GM19324 (cell line): ENCODE measurements at regions not wholly inside any gene's neighbourhood (a gene's known extent, or its start where the extent isn't known, plus 50 kb on each side); places are given as distances from the start of the nearest gene placed in this dataset.
"Not testable (repeated sequence)": the region's sequence is repeated elsewhere in the genome, so short reads cannot be mapped to it uniquely, and the experiment has no call there.

ENCODE experiments used
- ATAC-seq: cut with Tn5 transposase; IDR thresholded peaks from one replicate; pipeline ENCODE4 v1.9.1; 2021; ENCODE audit warnings: mild to moderate bottlenecking, moderate library complexity; ENCODE audit not compliant: unreplicated experiment, low FRiP score

GRCh38 chr5:63131626-63132285 lies 553.1 kb downstream of the LRRC70 start:
- ATAC-seq: no peak

- no peak for ATAC-seq
Measured at GRCh38 chr5:63128761-63129160, 550.1 kb downstream of the LRRC70 start.

GRCh38 chr5:63128018-63128417 lies 549.4 kb downstream of the LRRC70 start:
- no peak for ATAC-seq

GRCh38 chr5:63127054-63127453 lies 548.4 kb downstream of the LRRC70 start:
- ATAC-seq: no peak

- ATAC-seq: peak; percentile 72
Measured at GRCh38 chr5:63125862-63126261, 547.2 kb downstream of the LRRC70 start.

GRCh38 chr5:63125392-63125791 lies 546.8 kb downstream of the LRRC70 start:
- ATAC-seq: peak; percentile 29

GRCh38 chr5:63124266-63124665 lies 545.6 kb downstream of the LRRC70 start:
- no peak for ATAC-seq

GRCh38 chr5:63121471-63121870 lies 542.9 kb downstream of the LRRC70 start:
- ATAC-seq: no peak

- no peak for ATAC-seq
Measured at GRCh38 chr5:63118221-63118620, 539.6 kb downstream of the LRRC70 start.

GRCh38 chr5:63111891-63112290 lies 533.3 kb downstream of the LRRC70 start:
- ATAC-seq: no peak

- peak; percentile 70 for ATAC-seq
Measured at GRCh38 chr5:63101870-63102269, 523.3 kb downstream of the LRRC70 start.

- ATAC-seq: no peak
Measured at GRCh38 chr5:63097286-63097685, 518.7 kb downstream of the LRRC70 start.

GRCh38 chr5:63094730-63095129 lies 516.1 kb downstream of the LRRC70 start:
- no peak for ATAC-seq

GRCh38 chr5:63089147-63089546 lies 510.5 kb downstream of the LRRC70 start:
- no peak for ATAC-seq

- ATAC-seq: no peak
Measured at GRCh38 chr5:63085561-63085960, 506.9 kb downstream of the LRRC70 start.

GRCh38 chr5:63083689-63084088 lies 505.1 kb downstream of the LRRC70 start:
- not testable (repeated sequence) for ATAC-seq

GRCh38 chr5:63081402-63081801 lies 502.8 kb downstream of the LRRC70 start:
- no peak for ATAC-seq

GRCh38 chr5:63070001-63070400 lies 491.4 kb downstream of the LRRC70 start:
- no peak for ATAC-seq

GRCh38 chr5:63055421-63055820 lies 476.8 kb downstream of the LRRC70 start:
- no peak for ATAC-seq

GRCh38 chr5:63053019-63053638 lies 474.5 kb downstream of the LRRC70 start:
- no peak for ATAC-seq

GRCh38 chr5:63050916-63051315 lies 472.3 kb downstream of the LRRC70 start:
- ATAC-seq: no peak

- ATAC-seq: no peak
Measured at GRCh38 chr5:63049935-63050334, 471.3 kb downstream of the LRRC70 start.
